A549 (cell line): ENCODE measurements at regions not wholly inside any gene's neighbourhood (a gene's known extent, or its start where the extent isn't known, plus 50 kb on each side); places are given as distances from the start of the nearest gene placed in this dataset.

Source experiments
- ATAC-seq, 2 experiments: fragments of 200-7000 bp in 1 of 2; fragments of >200 bp in 1 of 2; cut with Nextera tagmentation in 1 of 2; cut with Tn5 transposase in 1 of 2; 3 replicates each; pipeline versions ENCODE4 v1.8.0 to v1.9.1; 2018 to 2020; ENCODE audit warnings: mild to moderate bottlenecking in 1 of 2, moderate library complexity in 1 of 2
- CTCF ChIA-PET: fragments of 300-600 bp; sonication (Branson Sonifier 250); formaldehyde crosslinking; extraction: SDS; loops from one replicate; lab custom pipeline; 2021; ENCODE audit warnings: antibody characterized with exemption, inconsistent platforms; lab: Yijun Ruan, JAX
- POLR2A ChIA-PET: fragments of 350-600 bp; formaldehyde crosslinking; extraction: SDS; loops from one replicate; lab custom pipeline; 2021; ENCODE audit warnings: antibody characterized with exemption, inconsistent platforms; lab: Yijun Ruan, JAX
- DNase-seq, 2 experiments: peaks; one replicate each; pipeline versions ENCODE4 v3.0.0 to v3.0.0-alpha.2; 2011 to 2016; ENCODE audit warnings: low read depth in 1 of 2, low spot score in 1 of 2
- FAIRE-seq: peaks from 2 replicates; lab custom pipeline; 2011; peaks lifted over from hg19 to GRCh38; lab: Jason Lieb, UNC
- H3K27ac ChIP-seq, 2 experiments: fragments of >200 bp; sonication (Bioruptor Twin); formaldehyde crosslinking; 3 replicates each; pipeline ENCODE4 v1.5.1; 2016 to 2017
- H3K4me1 ChIP-seq: fragments of >200 bp; sonication (Bioruptor Twin); formaldehyde crosslinking; 3 replicates; pipeline ENCODE4 v1.6.1; 2016
- H3K4me2 ChIP-seq: fragments of >200 bp; sonication (Bioruptor Twin); formaldehyde crosslinking; 3 replicates; pipeline ENCODE4 v1.6.1; 2016
- H3K4me3 ChIP-seq: fragments of >200 bp; sonication (Bioruptor Twin); formaldehyde crosslinking; 3 replicates; pipeline ENCODE4 v1.5.1; 2016
- H3K9me3 ChIP-seq: fragments of >200 bp; sonication (Bioruptor Twin); formaldehyde crosslinking; 3 replicates; pipeline ENCODE4 v1.6.1; 2016
- BHLHE40 ChIP-seq: IDR thresholded peaks from 2 replicates; pipeline ENCODE4 v1.6.1; 2012; ENCODE audit warnings: low read depth, low read length, inconsistent platforms
- CBX2 ChIP-seq: fragments of 200-600 bp; sonication (generic); IDR thresholded peaks from 2 replicates; pipeline ENCODE4 v1.6.1; 2016; ENCODE audit warnings: low read depth, mild to moderate bottlenecking, borderline replicate concordance
- CBX8 ChIP-seq: fragments of 200-600 bp; sonication (generic); IDR thresholded peaks from 2 replicates; pipeline ENCODE4 v1.6.1; 2016
- CHD4 ChIP-seq: fragments of 200-600 bp; sonication (generic); IDR thresholded peaks from 2 replicates; pipeline ENCODE4 v1.6.1; 2016; ENCODE audit warnings: antibody characterized with exemption, mild to moderate bottlenecking, borderline replicate concordance
- EHF ChIP-seq: fragments of 250-450 bp; sonication (Bioruptor Pico); IDR thresholded peaks from 2 replicates; pipeline ENCODE4 v1.5.0; 2020; ENCODE audit warnings: mild to moderate bottlenecking
- EP300 ChIP-seq, 2 experiments: fragments of >200 bp; sonication (Bioruptor Twin); formaldehyde crosslinking; IDR thresholded peaks; 2 replicates in 1 of 2; 3 replicates in 1 of 2; pipeline ENCODE4 v1.6.1; 2016 to 2017
- ESRRA ChIP-seq: fragments of 150-350 bp; IDR thresholded peaks from 2 replicates; pipeline ENCODE4 v1.6.1; 2014; ENCODE audit warnings: mild to moderate bottlenecking, low read length, borderline replicate concordance
- HES2 ChIP-seq: fragments of >200 bp; sonication (Bioruptor Twin); formaldehyde crosslinking; IDR thresholded peaks from 2 replicates; pipeline ENCODE4 v1.6.1; 2016
- HMGXB4 ChIP-seq: fragments of 250-450 bp; sonication (Bioruptor Pico); IDR thresholded peaks from 2 replicates; pipeline ENCODE4 v1.5.0; 2021; ENCODE audit warnings: mild to moderate bottlenecking, moderate library complexity, borderline replicate concordance
- JUN ChIP-seq, 2 experiments: fragments of >200 bp; sonication (Bioruptor Twin); formaldehyde crosslinking; IDR thresholded peaks; 2 replicates in 1 of 2; 3 replicates in 1 of 2; pipeline ENCODE4 v1.6.1; 2016 to 2017
- MAFK ChIP-seq: fragments of 450-650 bp; IDR thresholded peaks from 2 replicates; pipeline ENCODE4 v1.6.1; 2014; ENCODE audit not compliant: partially characterized antibody
- NR3C1 ChIP-seq: fragments of >200 bp; sonication (Bioruptor Twin); formaldehyde crosslinking; IDR thresholded peaks from 3 replicates; pipeline ENCODE4 v1.6.1; 2017
- PBX3 ChIP-seq: IDR thresholded peaks from 2 replicates; pipeline ENCODE4 v1.6.1; 2012
- RAD21 ChIP-seq, 2 experiments: fragments of >200 bp in 1 of 2; sonication (Bioruptor Twin) in 1 of 2; formaldehyde crosslinking in 1 of 2; IDR thresholded peaks in 1 of 2; conservative IDR thresholded peaks in 1 of 2; 2 replicates in 1 of 2; 3 replicates in 1 of 2; pipeline ENCODE4 v1.6.1; 2012 to 2018; ENCODE audit warnings: inconsistent platforms in 1 of 2
- RCOR1 ChIP-seq: fragments of 150-350 bp; IDR thresholded peaks from 2 replicates; pipeline ENCODE4 v1.6.1; 2014; ENCODE audit warnings: antibody characterized with exemption, low read length, low read depth
- RFX5 ChIP-seq: fragments of 450-650 bp; IDR thresholded peaks from 2 replicates; pipeline ENCODE4 v1.7.1; 2014; ENCODE audit warnings: antibody characterized with exemption, mild to moderate bottlenecking, moderate library complexity
- SREBF2 ChIP-seq: fragments of 450-650 bp; IDR thresholded peaks from 2 replicates; pipeline ENCODE4 v1.6.1; 2014; ENCODE audit warnings: mild to moderate bottlenecking, moderate library complexity
- USF2 ChIP-seq: fragments of 450-650 bp; IDR thresholded peaks from 2 replicates; pipeline ENCODE4 v1.6.1; 2014; ENCODE audit warnings: antibody characterized with exemption
- WGBS: methylation state at CpG from one replicate; pipeline ENCODE4 v1.1.6; 2017; ENCODE audit errors: missing lambda C conversion rate; 5-methylcytosine and 5-hydroxymethylcytosine counted together

- ChIA-PET CTCF (no interaction called here), POLR2A (no interaction called here)
- TF ChIP-seq PBX3 = no peak
- no peak for TF ChIP-seq ESRRA
- no peak for TF ChIP-seq EHF (CRISPR knock-in tag)
- TF ChIP-seq RAD21 (conservative IDR thresholded peaks at IDR 0.05 in 1 of 2, IDR thresholded peaks at IDR 0.05 in 1 of 2) = no peak
- TF ChIP-seq NR3C1 = no peak
- no peak for TF ChIP-seq CHD4
- no peak for TF ChIP-seq MAFK
- no peak overlapping the region for H3K4me3 ChIP-seq
- ATAC-seq (no peak), DNase-seq (no peak), FAIRE-seq (no peak)
- no peaks in the 10 kb centered on the region for H3K4me1 ChIP-seq
- no peak overlapping the region for H3K27ac ChIP-seq
- 29% methylated on average over 4 of the region's 4 CpGs for WGBS
- H3K9me3 ChIP-seq = no peaks in the 10 kb centered on the region
- H3K4me2 ChIP-seq = no peak overlapping the region
Observed at GRCh38 chr2:122021941-122022340, 266.5 kb downstream of the TSN start.

GRCh38 chr2:122022531-122022930, 267.1 kb downstream of the TSN start:
- FAIRE-seq (no peak), DNase-seq (no peak), ATAC-seq (no peak)
- WGBS = 2% methylated on average over 3 of the region's 3 CpGs
- CTCF ChIA-PET = no interaction called here
- Histone ChIP-seq H3K4me2 (no peak overlapping the region), H3K4me1 (no peaks in the 10 kb centered on the region), H3K9me3 (no peaks in the 10 kb centered on the region), H3K4me3 (no peak overlapping the region), H3K27ac (no peak overlapping the region)
- POLR2A ChIA-PET = no interaction called here
- TF ChIP-seq BHLHE40 (no peak), SREBF2 (no peak), HMGXB4 (CRISPR knock-in tag) (no peak)

- POLR2A ChIA-PET = no interaction called here
- no peak overlapping the region for H3K4me2 ChIP-seq
- WGBS = 20% methylated on average over 7 of the region's 7 CpGs
- TF ChIP-seq EP300 (IDR thresholded peaks at IDR 0.05) = no peak
- TF ChIP-seq HES2 = no peak
- TF ChIP-seq CBX8 = no peak
- TF ChIP-seq CBX2 = no peak
- TF ChIP-seq JUN (IDR thresholded peaks at IDR 0.05) = no peak
- no peak for TF ChIP-seq RFX5
- no peak for TF ChIP-seq RCOR1
- TF ChIP-seq USF2 = no peak
- ATAC-seq (no peak), DNase-seq (no peak), FAIRE-seq (no peak)
- H3K4me1 ChIP-seq = no peaks in the 10 kb centered on the region
- H3K4me3 ChIP-seq = no peak overlapping the region
- CTCF ChIA-PET = no interaction called here
- H3K27ac ChIP-seq = no peak overlapping the region
- H3K9me3 ChIP-seq = no peaks in the 10 kb centered on the region
Observed at GRCh38 chr2:122023059-122023864, 267.8 kb downstream of the TSN start.
